HepG2 (cell line): ENCODE measurements at regions not wholly inside any gene's neighbourhood (a gene's known extent, or its start where the extent isn't known, plus 50 kb on each side); places are given as distances from the start of the nearest gene placed in this dataset.

ENCODE experiments used
- ATAC-seq: fragments of 200-7000 bp; cut with Tn5 transposase; 3 replicates; pipeline ENCODE4 v1.9.1; 2020; ENCODE audit warnings: mild to moderate bottlenecking, moderate library complexity
- BruUV-seq: library from RNA; stranded (reverse); fragments of 400-500 nt; replicated peaks from 2 replicates; lab custom pipeline; 2021; lab: Mats Ljungman, UMichigan
- CTCF ChIA-PET: fragments of 300-600 bp; formaldehyde crosslinking; extraction: SDS; loops from one replicate; lab custom pipeline; 2021; ENCODE audit warnings: low total read pairs, inconsistent platforms, low intra/inter-chr PET ratio; lab: Yijun Ruan, JAX
- POLR2A ChIA-PET: fragments of 350-600 bp; sonication (Branson Sonifier 250); formaldehyde crosslinking; loops from one replicate; lab custom pipeline; 2020; ENCODE audit warnings: antibody characterized with exemption, inconsistent platforms; lab: Yijun Ruan, JAX
- DNase-seq: peaks from one replicate; pipeline ENCODE4 v3.0.0-alpha.2; 2015; ENCODE audit warnings: low spot score
- FAIRE-seq: peaks from 3 replicates; lab custom pipeline; 2011; peaks lifted over from hg19 to GRCh38; lab: Jason Lieb, UNC
- H2AFZ ChIP-seq: one replicate; pipeline ENCODE4 v1.6.1; 2011; ENCODE audit warnings: low read length, inconsistent platforms
- H3K27ac ChIP-seq: fragments of 300-600 bp; 3 replicates; pipeline ENCODE4 v1.8.0; 2011; ENCODE audit warnings: mixed run types, mild to moderate bottlenecking, mixed read lengths, low read length, inconsistent platforms; ENCODE audit not compliant: insufficient read depth; ENCODE audit errors: extremely low read length
- H3K27me3 ChIP-seq, 2 experiments: fragments of 200-600 bp in 1 of 2; 2 replicates in 1 of 2; 3 replicates in 1 of 2; pipeline versions ENCODE4 v1.6.0 to v1.8.0; 2011; ENCODE audit warnings: low read length in 2 of 2, mild to moderate bottlenecking in 2 of 2, moderate library complexity in 2 of 2, inconsistent platforms in 1 of 2; ENCODE audit not compliant: insufficient read depth in 2 of 2, control insufficient read depth in 1 of 2
- H3K36me3 ChIP-seq, 2 experiments: fragments of 200-600 bp in 1 of 2; replicated peaks in 1 of 2; 2 replicates in 1 of 2; 3 replicates in 1 of 2; pipeline versions ENCODE4 v1.5.1 to v1.8.0; 2011; ENCODE audit warnings: low read length in 2 of 2, inconsistent platforms in 1 of 2; ENCODE audit not compliant: insufficient read depth in 2 of 2, control insufficient read depth in 1 of 2
- H3K4me1 ChIP-seq: 2 replicates; pipeline ENCODE4 v1.5.1; 2012; ENCODE audit warnings: low read length, inconsistent platforms; ENCODE audit not compliant: insufficient read depth
- H3K4me2 ChIP-seq: 2 replicates; pipeline ENCODE4 v1.6.0; 2011; ENCODE audit warnings: low read depth, low read length, inconsistent platforms
- H3K4me3 ChIP-seq, 3 experiments: fragments of 200-600 bp in 1 of 3; sonication (generic), shearing (Covaris generic) in 1 of 3; replicated peaks in 1 of 3; 2 replicates each; pipeline ENCODE4 v1.5.1; 2011 to 2016; ENCODE audit warnings: low read length in 3 of 3, inconsistent platforms in 2 of 3, low read depth in 2 of 3, mild to moderate bottlenecking in 2 of 3, control low read depth in 1 of 3, mixed read lengths in 1 of 3; ENCODE audit not compliant: insufficient read depth in 1 of 3
- H3K79me2 ChIP-seq: one replicate; pipeline ENCODE4 v1.6.1; 2011; ENCODE audit warnings: low read length, inconsistent platforms; ENCODE audit not compliant: insufficient read depth
- H3K9ac ChIP-seq: 2 replicates; pipeline ENCODE4 v1.6.0; 2011; ENCODE audit warnings: mild to moderate bottlenecking, low read depth, low read length, inconsistent platforms; ENCODE audit not compliant: insufficient read depth
- H3K9me3 ChIP-seq: 2 replicates; pipeline ENCODE4 v1.5.1; 2012; ENCODE audit warnings: mild to moderate bottlenecking, low read length
- H4K20me1 ChIP-seq: 2 replicates; pipeline ENCODE4 v1.6.0; 2011; ENCODE audit warnings: inconsistent platforms, mild to moderate bottlenecking, low read length, moderate library complexity; ENCODE audit not compliant: insufficient read depth
- HNRNPK ChIP-seq: fragments of 200-400 bp; formaldehyde crosslinking; IDR thresholded peaks from 2 replicates; pipeline ENCODE4 v1.6.1; 2018; ENCODE audit warnings: low read length, low read depth, moderate library complexity, mild to moderate bottlenecking; ENCODE audit not compliant: poor library complexity, severe bottlenecking
- ISX ChIP-seq: sonication (generic); formaldehyde crosslinking; conservative IDR thresholded peaks from 2 replicates; pipeline ENCODE4 v1.5.0; 2020; ENCODE audit warnings: missing genetic modification reagents
- MTA3 ChIP-seq: sonication (generic); formaldehyde crosslinking; IDR thresholded peaks from 2 replicates; pipeline ENCODE4 v1.4.0; 2020; ENCODE audit warnings: missing genetic modification reagents
- MYC ChIP-seq: sonication (generic); formaldehyde crosslinking; IDR thresholded peaks from 2 replicates; pipeline ENCODE4 v1.9.0; 2021; ENCODE audit warnings: missing genetic modification reagents, borderline replicate concordance
- PCBP2 ChIP-seq: fragments of 200-400 bp; formaldehyde crosslinking; optimal IDR thresholded peaks from 2 replicates; pipeline ENCODE3; 2018; ENCODE audit warnings: low read length, low read depth; ENCODE audit not compliant: poor library complexity, severe bottlenecking
- PHF20 ChIP-seq: sonication (generic); formaldehyde crosslinking; IDR thresholded peaks from 2 replicates; pipeline ENCODE4 v1.5.0; 2020; ENCODE audit warnings: mild to moderate bottlenecking, missing genetic modification reagents
- SALL2 ChIP-seq: sonication (generic); formaldehyde crosslinking; IDR thresholded peaks from 2 replicates; pipeline ENCODE4 v1.8.1; 2023; ENCODE audit warnings: mild to moderate bottlenecking, missing genetic modification reagents, inconsistent platforms
- SRY ChIP-seq: sonication (generic); formaldehyde crosslinking; IDR thresholded peaks from 2 replicates; pipeline ENCODE4 v1.8.0; 2022; ENCODE audit warnings: mild to moderate bottlenecking, missing genetic modification reagents
- SUZ12 ChIP-seq: fragments of 150-350 bp; IDR thresholded peaks from 2 replicates; pipeline ENCODE4 v1.6.1; 2014; ENCODE audit warnings: low read depth, low read length
- WIZ ChIP-seq: sonication (generic); formaldehyde crosslinking; IDR thresholded peaks from 2 replicates; pipeline ENCODE4 v1.5.1; 2020; ENCODE audit warnings: mild to moderate bottlenecking, missing genetic modification reagents
- ZNF12 ChIP-seq: sonication (generic); formaldehyde crosslinking; IDR thresholded peaks from 2 replicates; pipeline ENCODE4 v1.5.0; 2020; ENCODE audit warnings: missing genetic modification reagents
- ZNF124 ChIP-seq: sonication (generic); formaldehyde crosslinking; IDR thresholded peaks from 2 replicates; pipeline ENCODE4 v1.4.0; 2020; ENCODE audit warnings: missing genetic modification reagents
- ZNF335 ChIP-seq: sonication (generic); formaldehyde crosslinking; IDR thresholded peaks from 2 replicates; pipeline ENCODE4 v1.4.0; 2020; ENCODE audit warnings: missing genetic modification reagents
- ZNF337 ChIP-seq: sonication (generic); formaldehyde crosslinking; IDR thresholded peaks from 2 replicates; pipeline ENCODE4 v1.5.1; 2020; ENCODE audit warnings: missing genetic modification reagents, low read depth, mild to moderate bottlenecking, borderline replicate concordance
- WGBS: methylation state at CpG from one replicate; pipeline ENCODE4 v1.1.6; 2017; ENCODE audit warnings: low lambda C conversion rate; 5-methylcytosine and 5-hydroxymethylcytosine counted together
- in situ Hi-C: cut with HindIII; loops from 2 replicates; pipeline ENCODE4 v1.10.0; 2017; ENCODE audit warnings: low pct_unique_long_range_greater_than_20kb; ENCODE audit not compliant: extremely low pct_ligation_motif_present
- intact Hi-C: fragments of 100-400 bp; cut with micrococcal nuclease; formaldehyde crosslinking; loops from one replicate; pipeline ENCODE4 v1.10.0; 2022; ENCODE audit not compliant: unreplicated experiment
- TF ChIP-seq, protein P1 (sequence below): sonication (generic); formaldehyde crosslinking; IDR thresholded peaks from 2 replicates; pipeline ENCODE4 v1.4.0; 2020; ENCODE audit warnings: missing genetic modification reagents
- TF ChIP-seq, protein P2 (sequence below): sonication (generic); formaldehyde crosslinking; conservative IDR thresholded peaks from 2 replicates; pipeline ENCODE4 v1.8.0; 2022; ENCODE audit warnings: low read depth, missing genetic modification reagents
- TF ChIP-seq, protein P3 (sequence below): sonication (generic); formaldehyde crosslinking; IDR thresholded peaks from 2 replicates; pipeline ENCODE4 v1.4.0; 2020; ENCODE audit warnings: missing genetic modification reagents

DNA sequence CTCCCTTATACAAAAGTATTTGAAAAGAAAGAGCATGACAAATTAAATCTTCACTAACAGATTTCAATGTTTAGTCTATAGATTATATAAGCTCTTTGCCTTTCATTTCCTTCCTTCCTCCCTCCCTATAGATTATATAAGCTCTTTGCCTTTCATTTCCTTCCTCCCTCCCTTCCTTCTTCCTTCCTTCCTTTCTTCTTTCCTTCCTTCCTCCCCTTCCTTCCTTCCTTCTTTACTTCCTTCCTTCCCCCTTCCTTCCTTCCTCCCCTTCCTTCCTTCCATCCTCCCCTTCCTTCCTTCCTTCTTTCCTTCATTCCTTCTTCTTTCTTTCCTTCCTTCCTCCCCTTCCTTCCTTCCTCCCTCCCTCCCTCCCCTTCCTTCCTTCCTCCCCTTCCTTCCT is 209.8 kb upstream of the CBLB start:
- intact Hi-C loops = no loop called here
- in situ Hi-C loops = no loop called here
- no peak overlapping the region for H2AFZ ChIP-seq
- H3K27ac ChIP-seq = no peak overlapping the region
- DNase-seq (no peak), FAIRE-seq (no peak), ATAC-seq (no peak)
- no peak overlapping the region for H3K9ac ChIP-seq
- POLR2A ChIA-PET = no interaction called here
- no TSS peak for BruUV-seq
- H4K20me1 ChIP-seq = no peaks in the 10 kb centered on the region
- no peaks in the 10 kb centered on the region for H3K9me3 ChIP-seq
- no peaks in the 10 kb centered on the region for H3K79me2 ChIP-seq
- CTCF ChIA-PET = no interaction called here
- H3K4me2 ChIP-seq = no peak overlapping the region
- H3K4me1 ChIP-seq = no peaks in the 10 kb centered on the region
- H3K27me3 ChIP-seq = no peaks in the 10 kb centered on the region
- H3K4me3 ChIP-seq = no peak overlapping the region
- no peaks in the 10 kb centered on the region for H3K36me3 ChIP-seq
- TF ChIP-seq HNRNPK (peak; percentile 14), PCBP2 (peak; percentile 86), WIZ (CRISPR knock-in tag) (no peak)

DNA sequence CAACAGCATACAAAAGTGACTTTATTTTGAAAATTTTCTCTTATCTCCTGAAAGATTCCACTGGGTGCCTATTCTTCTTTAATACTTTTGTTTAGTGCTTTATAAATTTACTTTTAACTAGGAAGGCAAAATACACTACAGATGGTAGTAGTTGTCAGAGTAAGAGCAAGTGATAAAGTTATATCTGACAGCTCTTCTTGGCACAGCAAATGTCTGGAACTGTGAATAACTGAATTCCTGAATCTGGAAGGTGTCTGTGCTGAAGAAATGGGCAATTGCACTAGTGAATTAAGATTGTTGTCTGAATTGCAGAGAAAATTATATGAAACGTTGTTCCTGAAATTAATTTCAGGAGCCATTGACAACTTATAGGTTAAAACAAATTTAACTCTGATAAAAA is 213.8 kb upstream of the CBLB start:
- no peak overlapping the region for H3K4me3 ChIP-seq
- 0% methylated on average over 1 of the region's 1 CpG for WGBS
- no TSS peak for BruUV-seq
- TF ChIP-seq ZNF335 = no peak
- no peak for TF ChIP-seq ZNF337 (CRISPR knock-in tag)
- TF ChIP-seq SRY (CRISPR knock-in tag) = no peak
- no peak for TF ChIP-seq SALL2 (CRISPR knock-in tag)
- no peak for TF ChIP-seq ZNF124 (CRISPR knock-in tag)
- TF ChIP-seq, protein P1, sequence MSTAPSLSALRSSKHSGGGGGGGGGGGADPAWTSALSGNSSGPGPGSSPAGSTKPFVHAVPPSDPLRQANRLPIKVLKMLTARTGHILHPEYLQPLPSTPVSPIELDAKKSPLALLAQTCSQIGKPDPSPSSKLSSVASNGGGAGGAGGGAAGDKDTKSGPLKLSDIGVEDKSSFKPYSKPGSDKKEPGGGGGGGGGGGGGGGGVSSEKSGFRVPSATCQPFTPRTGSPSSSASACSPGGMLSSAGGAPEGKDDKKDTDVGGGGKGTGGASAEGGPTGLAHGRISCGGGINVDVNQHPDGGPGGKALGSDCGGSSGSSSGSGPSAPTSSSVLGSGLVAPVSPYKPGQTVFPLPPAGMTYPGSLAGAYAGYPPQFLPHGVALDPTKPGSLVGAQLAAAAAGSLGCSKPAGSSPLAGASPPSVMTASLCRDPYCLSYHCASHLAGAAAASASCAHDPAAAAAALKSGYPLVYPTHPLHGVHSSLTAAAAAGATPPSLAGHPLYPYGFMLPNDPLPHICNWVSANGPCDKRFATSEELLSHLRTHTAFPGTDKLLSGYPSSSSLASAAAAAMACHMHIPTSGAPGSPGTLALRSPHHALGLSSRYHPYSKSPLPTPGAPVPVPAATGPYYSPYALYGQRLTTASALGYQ (CRISPR knock-in tag) = no peak
- TF ChIP-seq PHF20 (CRISPR knock-in tag) = no peak
- TF ChIP-seq ZNF12 = no peak
- no peak for TF ChIP-seq SUZ12
- no peak for TF ChIP-seq MTA3
- TF ChIP-seq ISX (CRISPR knock-in tag) = no peak
- TF ChIP-seq, protein P2, sequence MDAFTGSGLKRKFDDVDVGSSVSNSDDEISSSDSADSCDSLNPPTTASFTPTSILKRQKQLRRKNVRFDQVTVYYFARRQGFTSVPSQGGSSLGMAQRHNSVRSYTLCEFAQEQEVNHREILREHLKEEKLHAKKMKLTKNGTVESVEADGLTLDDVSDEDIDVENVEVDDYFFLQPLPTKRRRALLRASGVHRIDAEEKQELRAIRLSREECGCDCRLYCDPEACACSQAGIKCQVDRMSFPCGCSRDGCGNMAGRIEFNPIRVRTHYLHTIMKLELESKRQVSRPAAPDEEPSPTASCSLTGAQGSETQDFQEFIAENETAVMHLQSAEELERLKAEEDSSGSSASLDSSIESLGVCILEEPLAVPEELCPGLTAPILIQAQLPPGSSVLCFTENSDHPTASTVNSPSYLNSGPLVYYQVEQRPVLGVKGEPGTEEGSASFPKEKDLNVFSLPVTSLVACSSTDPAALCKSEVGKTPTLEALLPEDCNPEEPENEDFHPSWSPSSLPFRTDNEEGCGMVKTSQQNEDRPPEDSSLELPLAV = no peak
- TF ChIP-seq, protein P3, sequence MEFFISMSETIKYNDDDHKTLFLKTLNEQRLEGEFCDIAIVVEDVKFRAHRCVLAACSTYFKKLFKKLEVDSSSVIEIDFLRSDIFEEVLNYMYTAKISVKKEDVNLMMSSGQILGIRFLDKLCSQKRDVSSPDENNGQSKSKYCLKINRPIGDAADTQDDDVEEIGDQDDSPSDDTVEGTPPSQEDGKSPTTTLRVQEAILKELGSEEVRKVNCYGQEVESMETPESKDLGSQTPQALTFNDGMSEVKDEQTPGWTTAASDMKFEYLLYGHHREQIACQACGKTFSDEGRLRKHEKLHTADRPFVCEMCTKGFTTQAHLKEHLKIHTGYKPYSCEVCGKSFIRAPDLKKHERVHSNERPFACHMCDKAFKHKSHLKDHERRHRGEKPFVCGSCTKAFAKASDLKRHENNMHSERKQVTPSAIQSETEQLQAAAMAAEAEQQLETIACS (CRISPR knock-in tag) = no peak
- TF ChIP-seq MYC (CRISPR knock-in tag) = no peak

More for the DNA sequence above, 213.8 kb upstream of the CBLB start:
- Histone ChIP-seq H3K36me3 (no peaks in the 10 kb centered on the region), H2AFZ (no peak overlapping the region), H3K27ac (no peak overlapping the region), H4K20me1 (no peaks in the 10 kb centered on the region), H3K4me1 (no peaks in the 10 kb centered on the region), H3K4me2 (no peak overlapping the region), H3K79me2 (no peaks in the 10 kb centered on the region), H3K9ac (no peak overlapping the region), H3K27me3 (no peaks in the 10 kb centered on the region), H3K9me3 (no peaks in the 10 kb centered on the region)
- CTCF ChIA-PET = no interaction called here
- FAIRE-seq = no peak
- ATAC-seq = no peak
- POLR2A ChIA-PET = no interaction called here
- in situ Hi-C loops (no loop called here), intact Hi-C loops (no loop called here)
- no peak for DNase-seq
